Fibroblast of lung (primary cell): ENCODE measurements at regions not wholly inside any gene's neighbourhood (a gene's known extent, or its start where the extent isn't known, plus 50 kb on each side); places are given as distances from the start of the nearest gene placed in this dataset.

Source experiments
- DNase-seq, 2 donors: peaks; one replicate each; pipeline versions ENCODE4 v3.0.0 to v3.0.0-alpha.2; 2010; ENCODE audit warnings: low read depth in 2 of 2
- H2AFZ ChIP-seq: 2 replicates; pipeline ENCODE4 v1.5.1; 2012; ENCODE audit warnings: low read length, control low read depth, inconsistent platforms
- H3K27ac ChIP-seq: 2 replicates; pipeline ENCODE4 v1.5.1; 2011; ENCODE audit warnings: low read length, control low read depth; ENCODE audit not compliant: insufficient read depth
- H3K27me3 ChIP-seq: 2 replicates; pipeline ENCODE4 v1.5.1; 2011; ENCODE audit warnings: mild to moderate bottlenecking, low read length; ENCODE audit not compliant: control insufficient read depth, insufficient read depth
- H3K36me3 ChIP-seq: 2 replicates; pipeline ENCODE4 v1.5.1; 2011; ENCODE audit warnings: low read length; ENCODE audit not compliant: control insufficient read depth, insufficient read depth
- H3K4me1 ChIP-seq: 2 replicates; pipeline ENCODE4 v1.5.1; 2011; ENCODE audit warnings: low read length; ENCODE audit not compliant: control insufficient read depth, insufficient read depth; ENCODE audit errors: extremely low read depth
- H3K4me2 ChIP-seq: 2 replicates; pipeline ENCODE4 v1.5.1; 2011; ENCODE audit warnings: low read length, control low read depth; ENCODE audit not compliant: insufficient read depth; ENCODE audit errors: extremely low read depth
- H3K4me3 ChIP-seq, 4 experiments: fragments of 200-600 bp in 1 of 4; sonication (generic) in 1 of 4; replicated peaks in 1 of 4; 2 replicates each; pipeline ENCODE4 v1.5.1; 2011 to 2016; ENCODE audit warnings: low read length in 4 of 4, low read depth in 3 of 4, mild to moderate bottlenecking in 3 of 4, control low read depth in 2 of 4, inconsistent platforms in 1 of 4, mixed read lengths in 1 of 4; ENCODE audit not compliant: insufficient read depth in 1 of 4; ENCODE audit errors: control extremely low read depth in 1 of 4
- H3K79me2 ChIP-seq: 2 replicates; pipeline ENCODE4 v1.5.1; 2012; ENCODE audit warnings: mild to moderate bottlenecking, low read length, inconsistent platforms; ENCODE audit not compliant: control insufficient read depth, insufficient read depth
- H3K9ac ChIP-seq: 2 replicates; pipeline ENCODE4 v1.5.1; 2011; ENCODE audit warnings: mild to moderate bottlenecking, low read length, control low read depth; ENCODE audit not compliant: insufficient read depth
- H3K9me3 ChIP-seq: 2 replicates; pipeline ENCODE4 v1.5.1; 2012; ENCODE audit warnings: low read depth, low read length; ENCODE audit not compliant: control insufficient read depth, insufficient read depth
- H4K20me1 ChIP-seq: 2 replicates; pipeline ENCODE4 v1.5.1; 2011; ENCODE audit warnings: low read length; ENCODE audit not compliant: control insufficient read depth, insufficient read depth; ENCODE audit errors: extremely low read depth
- EZH2 ChIP-seq: IDR thresholded peaks from 2 replicates; pipeline ENCODE4 v1.5.1; 2012; ENCODE audit warnings: low read length, control low read depth, mild to moderate bottlenecking; ENCODE audit errors: missing control alignments
- TF ChIP-seq, protein P1 (sequence below), 2 donors: IDR thresholded peaks in 1 of 2; conservative IDR thresholded peaks in 1 of 2; 1 replicate in 1 of 2; 2 replicates in 1 of 2; pipeline ENCODE4 v1.5.1; 2011 to 2012; ENCODE audit warnings: low read length in 2 of 2, control low read depth in 1 of 2, inconsistent platforms in 1 of 2, low read depth in 1 of 2, mild to moderate bottlenecking in 1 of 2

DNA sequence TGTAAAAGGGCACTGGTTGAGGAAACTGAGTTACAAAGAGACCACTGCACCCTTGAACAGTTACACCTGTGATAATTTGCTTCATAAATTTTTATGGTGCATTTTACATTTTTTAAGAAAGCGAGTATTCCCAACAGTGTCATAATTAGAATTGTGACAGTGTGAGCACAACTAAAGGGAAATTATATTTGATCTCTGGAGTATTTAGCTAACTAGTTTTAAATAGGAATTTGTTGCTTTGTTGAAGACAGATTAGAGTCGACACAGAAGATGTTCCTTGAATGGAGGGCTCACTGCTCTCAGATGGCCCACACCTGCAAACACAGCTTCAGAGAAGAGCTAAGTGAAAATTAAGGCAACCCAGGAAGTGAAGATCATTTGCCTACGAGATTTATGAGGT is 555.0 kb upstream of the GOT2 start:
- H3K4me3 ChIP-seq, result no peak overlapping the region
- no peaks in the 10 kb centered on the region for H3K4me1 ChIP-seq
- H3K4me2 ChIP-seq, result no peak overlapping the region
- H3K27me3 ChIP-seq, result no peaks in the 10 kb centered on the region
- no peak overlapping the region for H3K9ac ChIP-seq
- H3K36me3 ChIP-seq, result no peaks in the 10 kb centered on the region
- no peak for DNase-seq
- H3K27ac ChIP-seq, result no peak overlapping the region
- no peaks in the 10 kb centered on the region for H3K9me3 ChIP-seq
- no peaks in the 10 kb centered on the region for H3K79me2 ChIP-seq
- no peak for TF ChIP-seq EZH2
- TF ChIP-seq, protein P1, sequence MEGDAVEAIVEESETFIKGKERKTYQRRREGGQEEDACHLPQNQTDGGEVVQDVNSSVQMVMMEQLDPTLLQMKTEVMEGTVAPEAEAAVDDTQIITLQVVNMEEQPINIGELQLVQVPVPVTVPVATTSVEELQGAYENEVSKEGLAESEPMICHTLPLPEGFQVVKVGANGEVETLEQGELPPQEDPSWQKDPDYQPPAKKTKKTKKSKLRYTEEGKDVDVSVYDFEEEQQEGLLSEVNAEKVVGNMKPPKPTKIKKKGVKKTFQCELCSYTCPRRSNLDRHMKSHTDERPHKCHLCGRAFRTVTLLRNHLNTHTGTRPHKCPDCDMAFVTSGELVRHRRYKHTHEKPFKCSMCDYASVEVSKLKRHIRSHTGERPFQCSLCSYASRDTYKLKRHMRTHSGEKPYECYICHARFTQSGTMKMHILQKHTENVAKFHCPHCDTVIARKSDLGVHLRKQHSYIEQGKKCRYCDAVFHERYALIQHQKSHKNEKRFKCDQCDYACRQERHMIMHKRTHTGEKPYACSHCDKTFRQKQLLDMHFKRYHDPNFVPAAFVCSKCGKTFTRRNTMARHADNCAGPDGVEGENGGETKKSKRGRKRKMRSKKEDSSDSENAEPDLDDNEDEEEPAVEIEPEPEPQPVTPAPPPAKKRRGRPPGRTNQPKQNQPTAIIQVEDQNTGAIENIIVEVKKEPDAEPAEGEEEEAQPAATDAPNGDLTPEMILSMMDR (conservative IDR thresholded peaks at IDR 0.05 in 1 of 2, IDR thresholded peaks at IDR 0.05 in 1 of 2; ENCODE audit: low read depth in 1 of 2, low read length in 2 of 2), result no peak
- H2AFZ ChIP-seq, result no peak overlapping the region
- H4K20me1 ChIP-seq, result no peaks in the 10 kb centered on the region

DNA sequence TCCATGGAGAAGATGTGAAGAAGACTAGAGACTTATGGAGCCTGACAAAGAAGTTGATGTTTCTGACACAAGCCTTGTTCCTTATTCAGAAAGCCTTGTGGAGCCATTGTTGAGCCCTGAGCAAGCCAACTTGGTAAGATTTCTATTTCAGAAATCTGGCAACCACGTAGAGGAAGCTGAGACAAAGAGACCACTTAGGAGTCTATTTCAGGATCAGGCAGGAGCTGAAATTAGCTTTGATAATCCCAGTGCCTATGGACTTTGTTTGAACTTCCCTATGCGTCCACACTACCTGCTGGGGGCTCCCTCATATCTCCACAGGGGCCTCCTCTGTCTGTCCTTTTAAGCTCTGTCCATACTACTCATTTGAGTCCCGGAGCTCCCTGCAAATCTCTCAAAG is 540.0 kb upstream of the GOT2 start:
- H2AFZ ChIP-seq, result no peak overlapping the region
- no peak for TF ChIP-seq EZH2

DNA sequence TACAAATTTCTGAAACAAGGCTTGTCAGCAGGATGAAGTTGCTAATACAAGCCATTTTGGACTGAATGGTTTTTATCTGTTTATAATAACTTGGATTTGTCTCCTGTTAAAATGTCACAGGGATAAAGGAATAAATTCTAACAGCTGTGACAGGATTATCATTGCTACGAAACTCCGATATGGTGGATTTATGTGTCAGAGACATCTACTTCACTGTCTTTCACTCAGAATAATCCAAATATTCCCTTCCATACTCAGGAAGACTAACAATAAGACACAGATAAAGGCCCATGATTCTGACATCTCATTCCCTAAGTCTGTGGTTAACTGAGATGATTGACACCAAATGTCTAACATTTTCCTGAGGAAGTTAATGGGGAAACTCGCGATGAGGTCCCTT is 529.8 kb upstream of the GOT2 start:
- no peaks in the 10 kb centered on the region for H3K36me3 ChIP-seq
- no peak overlapping the region for H2AFZ ChIP-seq
- no peaks in the 10 kb centered on the region for H3K9me3 ChIP-seq
- H3K4me3 ChIP-seq, result no peak overlapping the region
- no peak overlapping the region for H3K4me2 ChIP-seq
- H3K27ac ChIP-seq, result no peak overlapping the region
- H3K27me3 ChIP-seq, result no peaks in the 10 kb centered on the region
- TF ChIP-seq, protein P1 (conservative IDR thresholded peaks at IDR 0.05 in 1 of 2, IDR thresholded peaks at IDR 0.05 in 1 of 2; ENCODE audit: low read depth in 1 of 2, low read length in 2 of 2), result no peak
- no peak for TF ChIP-seq EZH2
- no peaks in the 10 kb centered on the region for H4K20me1 ChIP-seq
- no peaks in the 10 kb centered on the region for H3K4me1 ChIP-seq
- H3K79me2 ChIP-seq, result no peaks in the 10 kb centered on the region
- no peak overlapping the region for H3K9ac ChIP-seq
- DNase-seq, result no peak

More for the DNA sequence above, 540.0 kb upstream of the GOT2 start:
- no peaks in the 10 kb centered on the region for H3K9me3 ChIP-seq
- no peaks in the 10 kb centered on the region for H3K27me3 ChIP-seq
- no peak overlapping the region for H3K4me3 ChIP-seq
- H3K4me1 ChIP-seq, result no peaks in the 10 kb centered on the region
- H4K20me1 ChIP-seq, result no peaks in the 10 kb centered on the region
- H3K9ac ChIP-seq, result no peak overlapping the region
- H3K4me2 ChIP-seq, result no peak overlapping the region
- H3K27ac ChIP-seq, result no peak overlapping the region
- DNase-seq, result no peak
- no peaks in the 10 kb centered on the region for H3K79me2 ChIP-seq
- no peaks in the 10 kb centered on the region for H3K36me3 ChIP-seq
